HG03565 (cell line): ENCODE measurements at regions not wholly inside any gene's neighbourhood (a gene's known extent, or its start where the extent isn't known, plus 50 kb on each side); places are given as distances from the start of the nearest gene placed in this dataset.

Experiments
- ATAC-seq: cut with Tn5 transposase; IDR thresholded peaks from one replicate; pipeline ENCODE4 v1.9.1; 2021; ENCODE audit warnings: mild to moderate bottlenecking, moderate library complexity; ENCODE audit not compliant: unreplicated experiment

DNA sequence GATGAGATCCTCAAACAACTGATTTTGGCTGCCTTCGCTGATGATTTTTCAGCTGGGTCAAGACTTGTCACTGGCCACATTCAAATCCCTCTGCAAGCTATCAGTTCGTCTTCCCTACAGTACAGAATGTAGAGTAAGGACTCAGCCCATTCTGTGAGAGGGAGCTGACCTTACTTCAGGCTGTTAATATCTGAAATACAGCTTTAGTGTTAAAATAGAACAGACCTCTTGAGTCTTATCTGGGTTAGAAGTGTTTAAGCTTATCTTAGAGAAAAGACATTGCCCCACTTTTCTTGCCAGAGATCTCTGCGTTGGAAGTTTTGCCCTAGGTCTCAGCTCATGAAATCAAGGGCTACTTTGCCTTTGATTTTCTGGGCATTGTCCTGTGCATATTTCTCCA is 383.4 kb upstream of the LARGE1 start:
- no peak for ATAC-seq

DNA sequence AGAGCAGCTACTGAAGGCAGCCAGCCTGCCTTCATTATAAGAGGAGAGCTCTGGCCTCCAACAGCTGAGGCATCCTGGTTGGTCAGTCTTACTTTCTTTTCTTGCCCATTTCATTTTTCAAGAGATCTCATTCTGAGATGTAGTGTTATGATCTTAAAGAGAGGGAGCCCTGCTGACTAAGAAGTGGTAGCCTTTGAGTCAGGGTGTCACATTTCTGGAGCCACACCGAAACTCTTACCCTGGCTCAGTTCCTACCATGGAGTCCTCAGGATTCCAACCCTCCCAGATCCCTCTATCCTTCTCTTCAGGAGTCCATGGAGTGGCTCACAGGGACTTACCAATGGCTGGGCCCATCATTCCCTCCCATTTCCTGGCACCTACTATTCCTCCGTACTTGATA is 386.1 kb upstream of the LARGE1 start:
- no peak for ATAC-seq

DNA sequence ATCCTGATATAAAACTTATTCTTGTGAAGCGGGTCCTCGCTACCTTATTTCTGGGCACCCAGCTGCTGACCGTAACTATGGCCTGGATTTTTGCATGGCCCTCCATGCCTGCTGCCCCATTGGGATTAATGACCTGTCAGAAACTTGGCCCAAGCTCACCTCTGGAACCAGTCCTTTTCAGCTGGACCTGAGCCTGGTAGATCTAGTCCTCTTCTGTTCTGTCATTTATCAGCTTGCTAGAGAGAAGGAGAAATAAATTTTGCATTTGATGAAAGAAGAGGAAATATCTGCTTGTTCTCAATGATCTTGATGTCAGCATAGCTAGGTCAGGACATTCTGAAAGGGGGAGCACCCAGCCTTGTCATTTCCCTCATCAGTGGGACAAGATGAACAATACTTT is 387.8 kb upstream of the LARGE1 start:
- no peak for ATAC-seq

DNA sequence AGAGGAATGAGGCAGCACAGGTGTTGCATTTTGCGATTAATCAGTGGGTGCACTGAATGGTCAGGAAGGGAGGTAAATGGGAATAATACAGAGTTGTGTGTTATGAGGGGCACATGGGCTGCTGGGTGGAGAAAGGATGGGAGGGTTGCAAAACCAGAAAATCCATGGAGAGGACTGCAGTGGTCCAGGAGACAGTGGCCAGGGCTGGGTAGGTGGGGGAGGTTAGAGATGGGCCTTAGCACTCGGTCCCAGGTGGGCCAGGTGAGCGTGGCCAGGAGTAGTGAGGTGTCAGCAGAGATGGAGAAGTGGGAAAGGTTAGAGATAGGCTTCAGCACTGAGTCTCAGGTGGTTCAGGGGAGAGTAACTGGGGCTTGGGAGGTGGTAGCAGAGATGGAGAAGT is 399.1 kb upstream of the LARGE1 start:
- no peak for ATAC-seq

DNA sequence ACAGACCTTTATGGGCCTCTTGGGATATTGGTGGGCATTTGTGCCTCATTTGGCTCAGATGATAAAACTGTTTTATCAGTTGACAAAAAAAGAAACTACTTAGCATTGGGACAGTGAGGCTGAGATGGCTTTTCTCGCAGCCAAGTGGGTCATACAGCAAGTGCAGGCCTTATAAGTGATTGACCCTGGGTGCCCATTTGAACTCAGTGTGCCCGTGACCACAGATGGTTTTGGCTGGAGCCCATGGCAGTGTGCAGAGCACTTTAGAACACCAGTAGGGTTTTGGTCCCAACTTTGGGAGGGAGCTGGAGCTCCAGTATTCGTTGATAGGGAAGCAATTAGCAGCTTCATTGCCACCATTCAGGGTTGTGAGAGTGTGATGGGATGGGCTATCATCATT is 404.5 kb upstream of the LARGE1 start:
- ATAC-seq = no peak

DNA sequence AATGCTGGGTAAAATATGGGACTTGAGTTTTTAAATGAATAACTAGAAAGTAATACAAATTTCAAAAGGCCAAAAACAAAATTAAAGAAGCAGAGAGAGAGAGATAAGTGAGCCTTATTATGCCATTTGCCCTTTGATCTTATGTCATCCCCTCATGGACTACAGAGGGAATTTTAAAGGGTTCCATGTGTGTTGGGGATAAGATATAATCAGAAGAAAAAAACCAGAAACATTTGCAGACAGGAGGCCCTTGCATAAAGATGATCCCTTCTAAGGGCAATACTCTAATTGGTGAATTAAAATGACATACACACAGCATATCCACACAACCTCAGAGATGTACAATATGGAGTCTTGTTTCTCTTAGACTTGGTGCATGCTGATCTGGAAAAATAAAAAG is 406.6 kb upstream of the LARGE1 start:
- no peak for ATAC-seq

DNA sequence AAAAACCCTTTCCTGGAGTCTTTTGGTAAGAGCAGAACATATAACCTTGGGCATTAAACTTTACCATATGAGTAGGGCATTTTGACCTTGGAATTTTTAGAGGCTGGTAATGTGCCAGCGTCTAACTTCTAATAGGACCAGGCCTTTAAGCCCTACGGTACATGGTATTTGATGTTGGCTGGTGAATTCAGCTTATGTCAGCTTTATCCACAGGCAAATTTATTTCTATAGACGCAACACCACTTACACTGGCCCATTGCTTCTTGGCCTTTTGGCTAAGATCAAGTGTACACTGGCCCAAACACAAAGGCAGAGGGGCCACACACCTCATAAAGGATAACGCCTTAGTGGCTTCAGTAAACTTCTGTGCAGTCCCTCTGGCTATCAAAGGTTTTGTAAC is 410.2 kb upstream of the LARGE1 start:
- ATAC-seq = no peak

DNA sequence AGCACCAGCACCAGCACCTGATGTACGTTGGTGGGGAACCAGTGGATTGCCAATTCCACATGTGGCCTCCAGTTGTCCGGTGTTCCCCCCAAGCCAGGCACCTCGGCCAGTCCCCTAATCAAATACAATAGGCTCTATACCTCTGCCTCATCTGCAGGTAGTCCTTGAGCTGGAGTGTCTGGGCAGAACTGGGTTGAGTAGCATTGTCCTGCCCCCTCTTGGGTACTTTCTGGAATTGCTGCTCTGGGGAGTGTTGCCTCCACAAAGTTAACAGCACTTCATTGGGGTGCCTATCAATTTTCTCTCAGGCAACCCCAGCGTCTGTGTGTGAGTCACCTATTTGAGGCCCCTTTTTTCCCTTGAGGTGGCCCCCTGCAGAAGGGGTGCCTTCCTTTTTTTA is 413.0 kb upstream of the LARGE1 start:
- no peak for ATAC-seq

DNA sequence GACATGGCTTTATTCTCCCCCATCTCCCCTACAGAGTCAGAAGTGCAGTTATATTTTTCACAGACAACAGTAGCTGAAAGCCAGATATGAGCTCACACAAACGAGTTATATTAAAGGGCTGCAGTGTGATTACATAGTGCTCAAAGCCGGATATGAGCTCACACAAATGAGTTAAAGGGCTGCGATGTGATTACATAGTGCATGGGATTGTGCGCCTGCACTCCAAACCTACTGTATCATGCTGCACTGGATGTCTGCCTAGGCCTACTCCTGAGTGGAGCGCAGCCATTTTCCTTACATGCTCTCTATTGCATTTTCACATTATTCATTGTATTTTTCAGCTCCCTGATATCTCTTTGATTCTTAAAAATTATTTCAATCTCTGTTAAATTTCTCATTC is 414.6 kb upstream of the LARGE1 start:
- no peak for ATAC-seq

DNA sequence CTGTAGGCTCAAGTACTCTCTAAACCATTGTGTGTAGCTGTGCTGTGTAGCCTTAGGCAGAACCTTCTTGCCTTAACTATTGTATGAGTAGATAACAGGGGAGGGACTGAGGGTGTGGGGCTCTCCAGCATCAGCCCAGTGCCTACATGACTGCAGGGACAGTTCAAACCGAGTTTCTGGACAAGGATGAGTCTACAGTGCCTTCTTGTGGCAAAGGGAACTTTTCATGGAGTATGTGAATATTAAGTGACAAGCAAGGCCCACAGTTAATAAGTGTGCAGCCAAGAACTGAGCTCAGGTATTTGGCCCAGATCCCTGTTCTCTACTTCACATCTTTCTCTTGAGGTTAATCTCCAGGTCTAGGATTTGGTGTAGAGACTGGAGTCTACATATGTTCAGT is 424.4 kb upstream of the LARGE1 start:
- no peak for ATAC-seq

DNA sequence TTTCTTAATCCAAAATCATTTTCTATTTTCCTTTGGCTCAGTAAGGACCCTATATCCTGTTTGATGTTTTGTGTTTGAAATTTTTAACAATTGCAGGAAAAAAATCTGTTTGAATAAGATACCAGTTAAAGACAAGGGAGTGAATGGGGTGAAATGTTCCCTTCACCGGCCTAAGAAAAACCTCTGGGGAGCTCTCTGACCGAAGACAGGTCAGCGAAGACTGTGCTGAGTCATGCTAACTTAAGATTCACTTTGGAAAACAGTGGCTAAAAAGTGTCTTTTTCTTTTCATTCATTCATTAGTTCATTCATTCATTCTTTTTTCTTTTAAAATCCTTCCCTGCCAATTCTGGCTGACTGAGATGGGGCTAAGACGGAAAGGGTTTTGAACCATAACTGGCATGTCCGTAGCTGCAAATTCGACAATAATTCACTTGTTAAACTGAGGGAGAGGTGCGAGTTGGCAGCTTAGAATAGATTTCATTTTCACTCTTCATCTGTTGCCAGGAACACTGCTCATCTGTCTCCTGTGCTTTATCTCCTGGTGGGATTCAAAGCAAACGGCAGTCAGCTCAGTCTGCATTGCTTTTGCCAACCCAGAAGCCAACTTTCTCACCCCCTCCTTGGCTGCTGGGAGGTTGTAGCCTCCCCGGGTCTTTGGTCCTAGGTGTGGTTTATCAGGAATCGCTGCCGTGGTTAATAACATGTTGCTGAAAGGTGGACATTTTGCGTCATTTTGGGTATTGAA is 434.0 kb upstream of the LARGE1 start:
- ATAC-seq = no peak

DNA sequence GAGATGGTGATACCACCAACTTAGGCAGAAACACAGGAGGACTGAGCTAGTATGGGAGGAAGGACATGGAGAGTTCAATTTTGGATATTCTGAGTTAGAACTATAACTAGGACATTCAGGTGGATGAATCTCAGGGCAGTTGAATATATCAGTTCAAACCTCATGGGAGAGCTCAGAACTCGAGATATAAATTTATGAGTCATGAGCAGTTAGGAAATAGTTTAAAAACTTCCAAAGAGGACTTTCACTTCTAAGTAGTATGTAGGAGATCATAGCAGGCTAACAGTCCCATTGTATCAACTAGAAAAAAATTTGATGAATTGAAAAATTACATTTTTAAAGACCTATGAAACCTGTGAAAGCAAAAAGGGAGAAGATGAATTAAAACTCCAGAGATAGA is 436.2 kb upstream of the LARGE1 start:
- ATAC-seq = no peak

DNA sequence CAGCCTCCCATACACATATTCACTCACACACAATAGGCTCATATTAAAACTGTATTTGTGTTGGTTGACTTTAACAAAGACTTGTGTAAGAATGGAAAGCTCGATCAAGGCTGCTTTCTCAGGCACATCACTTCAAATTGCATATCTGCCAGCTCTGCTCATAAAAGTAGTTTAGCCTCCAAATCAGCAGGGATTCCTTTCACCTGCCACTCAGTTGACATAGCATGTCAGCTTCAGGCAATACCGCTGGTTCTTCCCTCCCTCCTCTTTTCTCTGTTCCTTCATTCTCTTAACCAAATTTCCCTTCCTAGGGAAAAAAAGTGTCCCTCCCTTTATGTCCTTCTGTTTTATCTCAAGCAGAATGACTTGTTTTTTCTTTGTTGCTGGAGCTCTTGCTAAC is 450.4 kb upstream of the LARGE1 start:
- no peak for ATAC-seq

DNA sequence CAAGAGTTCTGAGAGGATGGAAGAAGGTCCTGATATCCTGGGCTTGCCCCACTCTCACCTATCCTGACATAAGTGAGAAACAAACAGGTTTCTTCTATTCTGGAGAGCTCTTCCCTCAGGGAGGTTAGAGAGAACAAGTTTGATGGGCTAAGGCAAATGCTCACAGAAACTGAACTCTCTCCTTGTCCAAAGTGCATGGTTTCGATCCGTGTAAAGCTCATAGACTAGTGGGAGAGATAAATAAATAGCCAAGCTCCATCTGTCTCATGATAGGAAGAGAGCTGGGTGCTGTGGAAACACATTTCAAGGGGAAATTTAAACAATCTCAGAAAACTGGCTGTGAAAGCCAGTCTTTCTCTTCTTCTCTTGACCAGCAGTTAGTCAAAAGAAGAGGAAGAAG is 459.5 kb upstream of the LARGE1 start:
- no peak for ATAC-seq

DNA sequence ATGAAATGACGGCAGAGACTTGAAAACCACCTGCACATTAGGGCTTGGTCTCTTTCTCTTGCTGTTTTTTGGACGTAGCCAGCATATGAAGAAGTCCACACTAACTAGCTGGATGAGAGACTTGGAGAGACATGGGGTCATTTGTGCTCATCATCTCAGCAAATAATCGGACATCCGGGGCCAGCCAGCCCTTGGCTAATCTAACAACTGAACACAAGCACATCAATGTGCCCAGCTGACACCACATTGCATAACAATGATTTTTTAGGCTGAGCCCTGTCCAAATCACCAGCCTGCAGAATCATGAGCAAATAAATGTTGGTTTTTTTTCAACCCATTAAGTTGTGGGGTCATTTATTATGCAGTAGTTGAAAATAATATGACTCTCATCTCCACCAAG is 460.3 kb upstream of the LARGE1 start:
- no peak for ATAC-seq

DNA sequence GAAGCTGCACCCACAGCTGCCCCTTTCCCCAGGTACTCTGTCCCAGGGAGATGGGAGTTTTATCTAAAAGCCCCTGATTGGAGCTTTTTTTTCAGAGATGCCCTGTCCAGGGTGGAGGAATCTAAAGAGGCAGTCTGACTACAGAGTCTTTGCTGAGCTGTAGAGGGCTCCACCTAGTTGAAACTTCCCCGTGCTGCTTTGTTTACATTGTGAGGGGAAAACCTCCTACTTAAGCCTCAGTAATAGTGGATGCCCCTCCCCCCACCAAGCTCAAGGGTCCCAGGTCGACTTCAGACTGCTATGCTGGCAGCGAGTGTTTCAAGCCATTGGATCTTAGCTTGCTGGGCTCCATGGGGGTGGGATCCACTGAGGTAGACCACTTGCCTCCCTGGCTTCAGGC is 470.1 kb upstream of the LARGE1 start:
- no peak for ATAC-seq

DNA sequence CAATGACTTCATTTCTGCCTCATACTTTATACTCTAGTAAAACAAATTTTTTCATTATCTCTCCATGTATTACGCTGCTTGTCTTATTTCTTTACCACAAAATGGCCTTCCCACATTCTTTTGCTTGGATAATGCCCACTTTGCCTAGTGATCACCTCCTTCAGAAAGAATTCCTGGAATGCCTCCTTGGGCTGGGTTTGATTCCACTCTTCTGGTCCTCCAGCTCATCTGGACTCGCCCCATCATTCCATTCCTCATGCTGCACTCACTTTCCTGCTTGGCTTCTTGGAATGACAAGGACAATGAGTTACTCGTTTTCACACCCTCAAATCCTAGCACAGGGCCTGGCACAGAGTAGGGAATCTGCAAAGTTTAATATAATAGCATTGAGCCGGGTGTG is 475.1 kb upstream of the LARGE1 start:
- ATAC-seq = no peak

DNA sequence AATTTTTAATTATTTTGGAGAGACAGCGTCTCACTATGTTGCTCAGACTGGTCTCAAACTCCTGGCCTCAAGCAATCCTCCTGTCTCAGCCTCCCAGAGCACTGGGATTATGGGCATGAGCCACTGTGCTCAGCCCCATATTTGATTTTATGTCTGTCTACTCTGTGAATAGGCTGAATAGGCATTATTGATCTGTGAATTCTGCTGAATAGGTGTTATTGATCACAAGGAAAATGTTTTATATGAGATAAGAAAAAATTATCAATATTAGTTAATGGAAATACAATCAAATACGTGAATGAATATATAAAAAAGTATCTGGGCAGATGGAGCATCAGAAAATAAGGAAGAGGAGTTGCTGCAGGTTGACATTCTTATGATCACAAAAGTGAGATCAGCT is 483.4 kb upstream of the LARGE1 start:
- ATAC-seq = no peak

DNA sequence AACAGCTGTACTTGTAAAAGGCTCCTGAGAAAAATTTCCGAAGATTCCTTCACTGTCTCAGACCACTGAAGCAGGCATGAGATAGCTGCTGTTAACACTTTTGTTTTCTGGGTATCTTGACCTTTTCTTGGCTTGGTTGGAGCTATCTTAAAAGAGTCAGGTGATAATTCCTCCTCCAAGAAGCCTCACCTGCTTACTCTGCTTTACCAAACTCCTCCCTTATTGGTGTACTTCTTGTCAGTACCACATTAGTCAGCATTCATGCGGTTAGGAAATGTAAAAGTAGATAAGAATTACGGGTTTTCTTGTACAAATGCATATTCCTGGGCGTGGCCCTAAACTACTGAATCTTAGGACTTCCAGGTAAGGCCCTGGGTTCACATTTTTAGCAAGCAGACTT is 489.8 kb upstream of the LARGE1 start:
- ATAC-seq = no peak

DNA sequence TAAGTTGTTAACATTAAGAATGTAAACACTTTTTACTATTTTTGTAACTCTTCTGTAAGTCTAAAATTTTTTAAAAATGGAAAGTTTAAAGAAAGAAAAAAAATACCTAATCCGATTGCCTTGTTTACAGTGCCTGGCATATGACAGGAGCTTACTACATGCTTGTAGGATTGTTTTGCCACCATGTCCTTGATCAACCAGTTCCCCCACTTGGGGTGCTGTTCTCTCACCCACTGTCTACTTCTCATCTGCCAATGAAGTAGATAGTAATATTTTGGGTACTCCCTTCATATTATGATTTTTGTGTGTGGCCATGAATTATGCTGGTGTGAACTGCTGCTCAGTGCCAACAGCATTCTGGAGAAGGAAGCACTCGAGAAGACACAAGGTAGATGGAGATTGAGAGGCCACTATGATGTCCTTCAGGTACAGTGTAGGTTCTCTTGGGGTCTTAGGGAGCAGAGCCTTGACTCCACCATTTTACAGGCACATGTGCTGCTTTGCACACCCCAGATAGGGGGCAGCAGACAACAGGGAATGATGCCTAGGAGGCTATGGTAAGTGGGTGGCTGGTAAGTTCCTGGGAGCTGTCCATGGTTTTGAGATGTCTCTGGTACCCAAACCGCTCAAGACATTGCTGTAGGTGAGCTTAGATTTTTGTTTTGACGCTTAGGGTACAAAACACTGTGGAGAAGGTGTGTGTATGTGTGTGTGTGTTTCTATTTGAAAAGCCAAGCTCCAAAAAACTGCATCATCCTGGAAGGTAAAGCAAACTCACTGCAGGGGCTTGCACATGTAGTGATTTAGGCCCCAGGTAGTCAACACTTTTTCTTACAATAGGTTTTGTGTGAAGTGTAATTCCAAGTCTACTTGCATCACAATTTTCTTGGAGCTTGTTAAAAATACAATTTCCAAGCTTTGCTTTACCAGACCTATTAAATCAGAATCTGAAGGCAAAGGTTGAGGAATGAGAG is 494.5 kb upstream of the LARGE1 start:
- ATAC-seq = peak; percentile 73

DNA sequence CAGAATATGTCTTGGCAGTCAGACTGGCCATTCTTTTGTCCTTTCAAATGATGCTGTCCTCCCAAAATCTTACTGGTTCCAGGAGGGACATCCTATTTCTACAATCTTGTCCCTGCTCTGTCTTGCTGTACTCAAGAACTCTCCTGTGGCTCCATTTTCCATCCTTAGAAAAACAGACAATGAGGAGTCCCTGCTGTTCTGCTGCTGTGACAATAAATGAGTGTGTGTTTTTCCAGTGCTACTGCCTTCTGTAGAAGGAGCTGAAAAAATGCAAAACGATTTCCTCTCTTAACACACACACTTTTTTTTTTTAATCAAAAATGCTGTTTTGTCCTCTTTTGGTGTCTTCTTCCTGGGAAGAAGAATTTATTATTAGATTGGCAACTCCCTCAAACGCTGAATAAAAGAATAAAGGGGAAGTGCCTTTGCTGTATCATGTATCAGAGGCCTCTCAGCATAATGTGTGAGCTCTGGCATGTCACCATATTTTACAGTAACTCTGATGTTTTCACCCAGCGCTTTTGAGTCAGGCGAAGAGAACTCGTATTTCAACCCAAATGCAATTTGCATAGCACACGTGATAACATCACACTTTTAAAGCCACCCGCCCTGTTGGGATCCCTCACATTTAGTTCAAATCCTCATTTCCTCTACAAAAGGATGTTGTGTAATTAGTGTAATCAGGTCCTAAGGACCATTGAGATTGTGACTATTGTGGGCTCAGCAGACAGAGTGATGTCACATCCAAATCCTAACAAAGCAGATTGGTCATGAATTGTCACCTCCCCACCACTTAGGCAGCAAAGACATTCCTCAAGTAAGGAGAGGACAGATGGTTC is 496.0 kb upstream of the LARGE1 start:
- no peak for ATAC-seq
